HG02884 (cell line): ENCODE measurements at regions not wholly inside any gene's neighbourhood (a gene's known extent, or its start where the extent isn't known, plus 50 kb on each side); places are given as distances from the start of the nearest gene placed in this dataset.
"Not testable (repeated sequence)": the region's sequence is repeated elsewhere in the genome, so short reads cannot be mapped to it uniquely, and the experiment has no call there.

ENCODE experiments used
- ATAC-seq: cut with Tn5 transposase; IDR thresholded peaks from one replicate; pipeline ENCODE4 v1.9.1; 2021; ENCODE audit warnings: mild to moderate bottlenecking, moderate library complexity; ENCODE audit not compliant: unreplicated experiment

- no peak for ATAC-seq
Measured at GRCh38 chr7:10648289-10648688, 325.4 kb upstream of the PHF14 start.

DNA sequence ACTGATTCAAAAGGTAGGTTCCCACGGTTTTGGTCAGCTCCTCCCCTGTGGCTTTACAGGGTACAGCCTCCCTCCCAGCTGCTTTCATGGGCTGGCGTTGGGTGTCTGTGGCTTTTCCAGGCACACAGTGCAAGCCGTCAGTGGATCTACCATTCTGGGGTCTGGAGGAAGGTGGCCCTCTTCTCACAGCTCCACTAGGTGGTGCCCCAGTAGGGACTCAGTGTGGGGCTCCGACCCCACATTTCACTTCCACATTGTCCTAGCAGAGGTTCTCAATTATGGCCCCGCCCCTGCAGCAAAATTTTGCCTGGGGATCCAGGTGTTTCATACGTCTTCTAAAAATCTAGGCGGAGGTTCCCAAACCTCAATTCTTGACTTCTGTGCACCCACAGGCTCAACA, 324.6 kb upstream of the PHF14 start:
- ATAC-seq = not testable (repeated sequence)

GRCh38 chr7:10655031-10655430, 318.6 kb upstream of the PHF14 start:
- no peak for ATAC-seq

DNA sequence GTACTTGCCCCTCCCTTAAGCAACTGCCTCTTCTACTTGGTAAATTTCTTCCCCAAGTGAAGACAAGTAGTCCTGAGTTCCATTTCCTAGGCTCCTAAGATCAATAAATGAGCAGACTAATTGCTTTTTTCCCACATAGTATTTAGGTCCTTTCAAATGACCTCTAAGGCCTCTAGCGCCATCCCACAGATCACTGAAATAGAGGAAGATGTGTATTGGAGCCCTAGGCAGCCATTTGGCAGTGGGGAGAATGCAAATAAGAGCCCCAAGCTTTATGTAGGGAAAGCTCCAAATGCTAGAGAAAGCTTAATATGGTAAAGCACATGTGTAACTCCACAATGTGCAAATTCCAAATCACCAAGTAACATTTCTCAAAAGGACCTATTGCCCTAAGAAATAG, 316.5 kb upstream of the PHF14 start:
- ATAC-seq = no peak

- no peak for ATAC-seq
Measured at GRCh38 chr7:10657837-10658236, 315.8 kb upstream of the PHF14 start.

- ATAC-seq = no peak
Measured at GRCh38 chr7:10662491-10662890, 311.2 kb upstream of the PHF14 start.

DNA sequence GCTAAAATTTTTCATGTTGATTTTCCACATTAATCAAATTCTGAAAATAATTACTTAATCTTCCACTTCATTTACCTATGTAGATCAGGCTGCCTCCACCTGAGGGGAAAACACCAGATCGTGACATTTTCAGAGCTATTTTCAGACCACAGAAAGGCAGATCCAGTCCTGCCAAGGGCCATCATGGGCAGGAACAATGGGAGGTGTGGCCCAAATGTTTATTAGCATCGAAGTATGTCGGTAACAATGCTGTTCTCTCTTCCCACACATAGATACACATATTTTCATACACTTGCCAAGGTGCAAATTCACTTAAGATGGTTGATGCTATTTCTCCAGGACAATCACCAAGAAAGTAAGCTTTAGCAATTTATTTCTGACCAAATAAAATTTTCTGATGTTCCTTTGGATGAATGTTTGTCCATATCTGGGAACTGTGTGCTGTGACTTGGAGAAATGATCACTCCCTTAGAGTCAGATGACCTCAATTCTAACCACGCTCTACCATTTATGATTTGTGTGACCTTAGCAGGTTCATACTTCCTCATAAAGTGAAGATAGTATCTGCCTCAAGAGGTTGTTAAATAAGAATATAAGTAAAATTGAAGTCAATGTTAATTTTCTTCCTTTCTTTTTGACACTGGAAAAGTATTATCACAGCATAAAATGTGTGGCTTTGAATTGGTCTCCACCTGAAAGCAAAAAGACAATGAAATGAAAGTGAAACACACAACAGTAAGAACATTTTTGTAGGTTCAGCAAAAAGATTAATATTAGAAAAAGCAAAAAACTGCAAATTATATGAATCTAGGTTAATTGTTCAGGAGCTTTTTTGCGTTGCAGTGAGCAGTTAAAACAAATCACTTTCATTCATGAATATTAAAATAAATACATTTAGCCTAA, 310.4 kb upstream of the PHF14 start:
- ATAC-seq = peak; percentile 48

- ATAC-seq = no peak
Measured at GRCh38 chr7:10672186-10672585, 301.5 kb upstream of the PHF14 start.

GRCh38 chr7:10677211-10677610, 296.5 kb upstream of the PHF14 start:
- no peak for ATAC-seq

- no peak for ATAC-seq
Measured at GRCh38 chr7:10677668-10678232, 295.9 kb upstream of the PHF14 start.

GRCh38 chr7:10684606-10685005, 289.1 kb upstream of the PHF14 start:
- no peak for ATAC-seq

- ATAC-seq = no peak
Measured at GRCh38 chr7:10685040-10685439, 288.6 kb upstream of the PHF14 start.

DNA sequence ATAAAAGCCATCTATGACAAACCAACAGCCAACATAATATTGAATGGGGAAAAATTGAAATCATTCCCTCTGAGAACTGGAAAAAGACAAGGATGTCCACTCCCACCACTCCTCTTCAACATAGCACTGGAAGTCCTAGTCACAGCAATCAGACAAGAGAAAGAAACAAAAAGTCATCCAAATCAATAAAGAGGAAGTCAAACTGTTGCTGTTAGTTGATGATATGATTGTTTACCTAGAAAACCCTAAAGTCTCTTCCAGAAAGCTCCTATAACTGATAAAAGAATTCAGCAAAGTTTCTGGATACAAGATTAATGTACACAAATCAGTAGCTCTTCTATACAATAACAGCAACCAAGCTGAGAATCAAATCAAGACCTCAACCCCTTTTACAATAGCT, 285.1 kb upstream of the PHF14 start:
- no peak for ATAC-seq

- ATAC-seq = no peak
Measured at GRCh38 chr7:10696064-10696463, 277.6 kb upstream of the PHF14 start.

GRCh38 chr7:10703059-10703458, 270.6 kb upstream of the PHF14 start:
- no peak for ATAC-seq

- no peak for ATAC-seq
Measured at GRCh38 chr7:10703981-10704380, 269.7 kb upstream of the PHF14 start.

DNA sequence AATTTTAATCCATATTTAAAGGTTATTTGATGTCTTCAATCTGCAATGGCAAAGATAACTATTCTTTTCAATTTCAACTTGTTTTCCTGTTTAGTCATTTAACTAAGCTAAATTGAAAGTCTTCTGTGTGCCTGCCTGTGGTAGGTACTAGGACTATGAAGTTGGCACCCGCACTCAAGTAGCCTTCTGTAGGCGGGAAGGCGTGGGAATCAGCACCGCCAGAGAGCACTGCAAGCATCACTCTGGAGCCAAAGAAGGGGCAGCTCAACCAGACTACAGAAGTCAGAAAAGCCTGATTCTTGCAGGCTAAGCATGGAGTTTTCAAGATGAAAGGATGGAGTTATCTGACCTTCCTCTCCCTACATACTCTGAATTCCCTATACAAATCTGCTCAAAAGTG, 269.0 kb upstream of the PHF14 start:
- ATAC-seq = no peak

- peak; percentile 100 for ATAC-seq
Measured at GRCh38 chr7:10706875-10707493, 266.7 kb upstream of the PHF14 start.

GRCh38 chr7:10707519-10707918, 266.2 kb upstream of the PHF14 start:
- ATAC-seq = peak; percentile 21

DNA sequence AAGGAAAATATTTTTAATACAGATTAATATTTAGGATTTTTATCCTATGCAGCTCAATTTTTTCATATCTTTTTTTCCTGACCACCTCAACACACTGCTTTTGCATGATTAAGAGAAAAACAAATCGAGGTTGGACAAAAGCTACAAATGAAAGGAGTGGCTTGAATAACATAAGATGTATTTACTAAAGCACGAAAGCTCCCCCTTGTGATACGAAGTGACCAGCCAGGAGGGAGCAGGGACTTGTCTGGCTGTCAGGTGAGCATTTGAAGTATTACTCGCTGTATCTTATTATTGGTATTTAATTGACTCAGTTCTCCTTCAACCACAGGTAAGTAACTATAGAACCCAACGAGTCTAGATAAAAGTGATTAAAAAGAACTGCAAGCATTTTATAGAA, 265.2 kb upstream of the PHF14 start:
- ATAC-seq = no peak

- ATAC-seq = no peak
Measured at GRCh38 chr7:10718768-10719167, 254.9 kb upstream of the PHF14 start.

DNA sequence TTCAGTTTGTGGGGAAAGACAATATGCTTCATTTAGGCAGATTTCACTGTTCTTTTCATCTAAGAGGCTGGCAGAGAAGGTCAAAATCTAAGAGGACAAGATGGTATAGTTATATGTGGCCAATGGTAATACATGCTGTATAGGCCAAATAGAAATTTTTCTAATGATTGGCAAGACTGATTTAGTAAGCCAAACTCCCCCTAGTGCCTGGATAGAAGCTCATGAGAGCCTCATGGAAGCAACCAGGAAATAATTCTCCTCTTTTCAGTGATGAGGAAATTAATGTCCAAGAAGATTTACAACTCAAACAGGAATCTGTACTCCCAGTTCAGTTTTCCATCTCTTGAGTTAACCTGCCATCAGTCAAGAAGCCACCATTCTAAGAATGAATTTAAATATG, 253.6 kb upstream of the PHF14 start:
- ATAC-seq = no peak
